HCT116 (cell line): ENCODE measurements at regions not wholly inside any gene's neighbourhood (a gene's known extent, or its start where the extent isn't known, plus 50 kb on each side); places are given as distances from the start of the nearest gene placed in this dataset.

Experiments
- ATAC-seq: fragments of 200-7000 bp; cut with Tn5 transposase; 2 replicates; pipeline ENCODE4 v1.9.1; 2020; ENCODE audit warnings: mild to moderate bottlenecking, moderate library complexity
- BruUV-seq: library from RNA; stranded (reverse); fragments of 400-500 nt; replicated peaks from 2 replicates; lab custom pipeline; 2021; lab: Mats Ljungman, UMichigan
- CTCF ChIA-PET: fragments of 300-600 bp; sonication (Branson Sonifier 250); formaldehyde crosslinking; loops from one replicate; lab custom pipeline; 2021; ENCODE audit warnings: antibody characterized with exemption; lab: Charles Lee
- POLR2A ChIA-PET: fragments of 300-600, 350-600 bp; sonication (Branson Sonifier 250); formaldehyde crosslinking; loops from one replicate; lab custom pipeline; 2021; ENCODE audit warnings: antibody characterized with exemption; lab: Charles Lee
- RAD21 ChIA-PET, 2 experiments: fragments of 300-600 bp; sonication (Branson Sonifier 250); formaldehyde crosslinking; loops; one replicate each; lab custom pipeline; 2023; ENCODE audit warnings: low total read pairs in 2 of 2; ENCODE audit not compliant: uncharacterized antibody in 2 of 2, unreplicated experiment in 2 of 2, low non-redundant PET in 1 of 2; lab: Charles Lee
- DNase-seq: peaks from one replicate; pipeline ENCODE4 v3.0.0-alpha.2; 2010; ENCODE audit warnings: low read depth, low spot score
- H2AFZ ChIP-seq: fragments of 200-600 bp; shearing (Covaris generic), sonication (generic); 2 replicates; pipeline ENCODE4 v1.6.1; 2017; ENCODE audit warnings: low read depth, mixed run types, mixed read lengths, antibody characterized with exemption, low read length; ENCODE audit not compliant: poor library complexity, severe bottlenecking
- H3K27ac ChIP-seq: 2 replicates; pipeline ENCODE4 v1.5.1; 2012; ENCODE audit warnings: low read depth, low read length
- H3K27me3 ChIP-seq: fragments of 200-600 bp; sonication (generic); 2 replicates; pipeline ENCODE4 v1.6.1; 2016; ENCODE audit warnings: mixed run types, low read length, mixed read lengths; ENCODE audit not compliant: insufficient read depth
- H3K36me3 ChIP-seq, 2 experiments: fragments of 200-500 bp in 1 of 2; fragments of 200-600 bp in 1 of 2; sonication (Bioruptor generic) in 1 of 2; sonication (generic) in 1 of 2; 2 replicates each; pipeline versions ENCODE4 v1.5.1 to v1.6.1; 2014 to 2016; ENCODE audit warnings: low read length in 2 of 2, inconsistent platforms in 1 of 2, mixed read lengths in 1 of 2, mixed run types in 1 of 2; ENCODE audit not compliant: insufficient read depth in 2 of 2, control insufficient read depth in 1 of 2
- H3K4me1 ChIP-seq, 2 experiments: fragments of 200-600 bp in 1 of 2; sonication (generic) in 1 of 2; 2 replicates each; pipeline versions ENCODE4 v1.5.1 to v1.6.1; 2012 to 2017; ENCODE audit warnings: low read length in 2 of 2, inconsistent platforms in 1 of 2, mild to moderate bottlenecking in 1 of 2, mixed read lengths in 1 of 2, mixed run types in 1 of 2, moderate library complexity in 1 of 2; ENCODE audit not compliant: insufficient read depth in 2 of 2, control insufficient read depth in 1 of 2
- H3K4me2 ChIP-seq: fragments of 200-600 bp; sonication (generic); 2 replicates; pipeline ENCODE4 v1.6.1; 2017; ENCODE audit warnings: mixed run types, low read length, mixed read lengths
- H3K4me3 ChIP-seq, 2 experiments: fragments of 200-600 bp in 1 of 2; sonication (generic) in 1 of 2; replicated peaks in 1 of 2; 2 replicates each; pipeline ENCODE4 v1.5.1; 2011 to 2016; ENCODE audit warnings: low read length in 2 of 2, control low read depth in 1 of 2, low read depth in 1 of 2, mild to moderate bottlenecking in 1 of 2, mixed read lengths in 1 of 2, mixed run types in 1 of 2
- H3K79me2 ChIP-seq: fragments of 200-600 bp; sonication (generic); 2 replicates; pipeline ENCODE4 v1.6.1; 2017; ENCODE audit warnings: mild to moderate bottlenecking, mixed run types, low read length, moderate library complexity, mixed read lengths; ENCODE audit not compliant: insufficient read depth
- H3K9ac ChIP-seq: fragments of 200-600 bp; sonication (generic); 2 replicates; pipeline ENCODE4 v1.6.1; 2016; ENCODE audit warnings: low read length, mixed read lengths
- H3K9me2 ChIP-seq: fragments of 200-600 bp; sonication (generic), shearing (Covaris generic); 2 replicates; pipeline ENCODE4 v1.6.1; 2017; ENCODE audit warnings: mixed run types, mild to moderate bottlenecking, moderate library complexity; ENCODE audit not compliant: insufficient read depth
- H3K9me3 ChIP-seq, 2 experiments: fragments of 200-500 bp in 1 of 2; fragments of 200-600 bp in 1 of 2; sonication (Bioruptor generic) in 1 of 2; sonication (generic) in 1 of 2; 2 replicates each; pipeline ENCODE4 v1.6.1; 2014 to 2017; ENCODE audit warnings: low read length in 2 of 2, mixed read lengths in 2 of 2, inconsistent platforms in 1 of 2, low read depth in 1 of 2, mild to moderate bottlenecking in 1 of 2, mixed run types in 1 of 2, moderate library complexity in 1 of 2; ENCODE audit not compliant: control insufficient read depth in 1 of 2, insufficient read depth in 1 of 2
- H4K20me1 ChIP-seq: fragments of 200-600 bp; sonication (generic), shearing (Covaris generic); 2 replicates; pipeline ENCODE4 v1.6.1; 2017; ENCODE audit warnings: mixed run types, mild to moderate bottlenecking, moderate library complexity; ENCODE audit not compliant: insufficient read depth
- ATF3 ChIP-seq: IDR thresholded peaks from 2 replicates; pipeline ENCODE4 v1.6.1; 2012
- ELF1 ChIP-seq: IDR thresholded peaks from 2 replicates; pipeline ENCODE4 v1.6.1; 2012; ENCODE audit warnings: low read depth, borderline replicate concordance
- JUND ChIP-seq: IDR thresholded peaks from 2 replicates; pipeline ENCODE4 v1.6.1; 2012
- MAX ChIP-seq: IDR thresholded peaks from 2 replicates; pipeline ENCODE4 v1.6.1; 2012
- POLR2A ChIP-seq: IDR thresholded peaks from 2 replicates; pipeline ENCODE4 v1.7.0; 2011; ENCODE audit warnings: borderline replicate concordance; ENCODE audit not compliant: insufficient read depth, insufficient read length; ENCODE audit errors: extremely low read depth
- REST ChIP-seq: IDR thresholded peaks from 2 replicates; pipeline ENCODE4 v1.6.1; 2012; ENCODE audit warnings: low read depth
- SIN3A ChIP-seq: IDR thresholded peaks from 2 replicates; pipeline ENCODE4 v1.6.1; 2012; ENCODE audit warnings: low read depth
- ZBTB33 ChIP-seq: IDR thresholded peaks from 2 replicates; pipeline ENCODE4 v1.6.1; 2011; ENCODE audit warnings: mild to moderate bottlenecking, low read length, moderate library complexity; ENCODE audit not compliant: insufficient replicate concordance; ENCODE audit errors: extremely low read depth
- intact Hi-C: fragments of 100-400 bp; cut with micrococcal nuclease; formaldehyde crosslinking; loops from 2 replicates; pipeline ENCODE4 v1.10.0; 2022

- TF ChIP-seq ELF1 (no peak), ATF3 (no peak), JUND (no peak), REST (no peak), POLR2A (no peak), MAX (no peak), ZBTB33 (no peak), SIN3A (no peak)
- H3K36me3 ChIP-seq, result no peaks in the 10 kb centered on the region
- no peaks in the 10 kb centered on the region for H3K79me2 ChIP-seq
- H4K20me1 ChIP-seq, result no peaks in the 10 kb centered on the region
- ChIA-PET RAD21 (no interaction called here), CTCF (no interaction called here), POLR2A (no interaction called here)
- H3K4me3 ChIP-seq, result no peak overlapping the region
- DNase-seq (no peak), ATAC-seq (no peak)
- H2AFZ ChIP-seq, result no peak overlapping the region
- H3K9me2 ChIP-seq, result no peaks in the 10 kb centered on the region
- H3K9ac ChIP-seq, result no peak overlapping the region
- H3K4me2 ChIP-seq, result no peak overlapping the region
- no peaks in the 10 kb centered on the region for H3K27me3 ChIP-seq
- H3K9me3 ChIP-seq, result no peaks in the 10 kb centered on the region
- no peaks in the 10 kb centered on the region for H3K4me1 ChIP-seq
- intact Hi-C loops, result no loop called here
- H3K27ac ChIP-seq, result no peak overlapping the region
- BruUV-seq, result no TSS peak
Measured at GRCh38 chrX:137430984-137431475, 134.9 kb upstream of the ZIC3 start.
